Type B pancreatic cell (in vitro differentiated cells): ENCODE measurements at regions not wholly inside any gene's neighbourhood (a gene's known extent, or its start where the extent isn't known, plus 50 kb on each side); places are given as distances from the start of the nearest gene placed in this dataset.

Experiments used
- DNase-seq: peaks from one replicate; pipeline ENCODE4 v3.0.0; 2021; ENCODE audit warnings: mixed read lengths; ENCODE audit not compliant: unreplicated experiment; ENCODE audit errors: extremely low spot score
- H3K27ac Mint-ChIP-seq: 2 replicates; pipeline ENCODE4 v1.8.0; 2021; ENCODE audit warnings: mild to moderate bottlenecking, mixed read lengths
- H3K27me3 Mint-ChIP-seq: 2 replicates; pipeline ENCODE4 v1.8.0; 2021; ENCODE audit warnings: mixed read lengths
- H3K36me3 Mint-ChIP-seq: 2 replicates; pipeline ENCODE4 v1.8.0; 2021; ENCODE audit warnings: mixed read lengths
- H3K4me1 Mint-ChIP-seq: one replicate; pipeline ENCODE4 v1.8.0; 2021; ENCODE audit warnings: mixed read lengths; ENCODE audit not compliant: unreplicated experiment
- H3K4me3 Mint-ChIP-seq: 2 replicates; pipeline ENCODE4 v1.8.0; 2021; ENCODE audit warnings: mild to moderate bottlenecking, mixed read lengths
- H3K9me3 Mint-ChIP-seq: 2 replicates; pipeline ENCODE4 v1.8.0; 2021; ENCODE audit warnings: mixed read lengths
- CTCF ChIP-seq: fragments of 200-600 bp; sonication (generic); conservative IDR thresholded peaks from 2 replicates; pipeline ENCODE4 v1.5.0; 2021; ENCODE audit warnings: antibody characterized with exemption, mild to moderate bottlenecking

GRCh38 chrX:139202742-139203420, 327.7 kb upstream of the F9 start:
- Mint-ChIP-seq H3K9me3 (no peaks in the 10 kb centered on the region), H3K36me3 (no peaks in the 10 kb centered on the region), H3K4me1 (peaks cover 12% of the 10 kb centered on the region), H3K27ac (peak overlapping the region; percentile 75), H3K27me3 (peaks cover 78% of the 10 kb centered on the region), H3K4me3 (peak overlapping the region; percentile 92)
- no peak for DNase-seq
- peak; percentile 55 for TF ChIP-seq CTCF

GRCh38 chrX:139201924-139202323, 328.6 kb upstream of the F9 start:
- peaks cover 12% of the 10 kb centered on the region for H3K4me1 Mint-ChIP-seq
- no peak for DNase-seq
- peaks cover 72% of the 10 kb centered on the region for H3K27me3 Mint-ChIP-seq
- peak overlapping the region; percentile 87 for H3K4me3 Mint-ChIP-seq
- H3K27ac Mint-ChIP-seq, result peak overlapping the region; percentile 75
- TF ChIP-seq CTCF, result no peak
- H3K36me3 Mint-ChIP-seq, result no peaks in the 10 kb centered on the region
- no peaks in the 10 kb centered on the region for H3K9me3 Mint-ChIP-seq

- Mint-ChIP-seq H3K4me1 (peaks cover 12% of the 10 kb centered on the region), H3K27ac (peak overlapping the region; percentile 70)
- DNase-seq, result no peak
Measured at GRCh38 chrX:139200793-139201192, 329.7 kb upstream of the F9 start.

GRCh38 chrX:139200346-139200745, 330.2 kb upstream of the F9 start:
- peak overlapping the region; percentile 70 for H3K27ac Mint-ChIP-seq
- peak overlapping the region; percentile 67 for H3K4me3 Mint-ChIP-seq
- no peaks in the 10 kb centered on the region for H3K9me3 Mint-ChIP-seq
- peaks cover 12% of the 10 kb centered on the region for H3K4me1 Mint-ChIP-seq
- H3K27me3 Mint-ChIP-seq, result peaks cover 72% of the 10 kb centered on the region
- TF ChIP-seq CTCF, result no peak
- DNase-seq, result no peak
- H3K36me3 Mint-ChIP-seq, result no peaks in the 10 kb centered on the region

More at GRCh38 chrX:139200793-139201192, 329.7 kb upstream of the F9 start:
- no peaks in the 10 kb centered on the region for H3K9me3 Mint-ChIP-seq
- no peaks in the 10 kb centered on the region for H3K36me3 Mint-ChIP-seq
- peak overlapping the region; percentile 67 for H3K4me3 Mint-ChIP-seq
- no peak for TF ChIP-seq CTCF
- H3K27me3 Mint-ChIP-seq, result peaks cover 72% of the 10 kb centered on the region

- no peak overlapping the region for H3K4me3 Mint-ChIP-seq
- no peak for TF ChIP-seq CTCF
- DNase-seq, result no peak
- no peak overlapping the region for H3K27ac Mint-ChIP-seq
- no peaks in the 10 kb centered on the region for H3K9me3 Mint-ChIP-seq
- peaks cover 12% of the 10 kb centered on the region for H3K4me1 Mint-ChIP-seq
- H3K27me3 Mint-ChIP-seq, result peaks cover 73% of the 10 kb centered on the region
- H3K36me3 Mint-ChIP-seq, result no peaks in the 10 kb centered on the region
Measured at GRCh38 chrX:139199933-139200332, 330.6 kb upstream of the F9 start.
